Cardiac fibroblast (primary cell): ENCODE measurements at regions not wholly inside any gene's neighbourhood (a gene's known extent, or its start where the extent isn't known, plus 50 kb on each side); places are given as distances from the start of the nearest gene placed in this dataset.

Source experiments
- DNase-seq, 2 donors: peaks; one replicate each; pipeline versions ENCODE4 v3.0.0 to v3.0.0-alpha.2; 2010; ENCODE audit warnings: low read depth in 2 of 2
- H3K4me3 ChIP-seq, 2 donors: replicated peaks in 1 of 2; 1 replicate in 1 of 2; 2 replicates in 1 of 2; pipeline ENCODE4 v1.5.1; 2011; ENCODE audit warnings: low read depth in 2 of 2, low read length in 2 of 2, mild to moderate bottlenecking in 2 of 2, moderate library complexity in 1 of 2
- TF ChIP-seq, protein P1 (sequence below): IDR thresholded peaks from one replicate; pipeline ENCODE4 v1.5.1; 2011; ENCODE audit warnings: low read depth, mild to moderate bottlenecking, low read length, inconsistent platforms

- DNase-seq: no peak
- TF ChIP-seq, protein P1, sequence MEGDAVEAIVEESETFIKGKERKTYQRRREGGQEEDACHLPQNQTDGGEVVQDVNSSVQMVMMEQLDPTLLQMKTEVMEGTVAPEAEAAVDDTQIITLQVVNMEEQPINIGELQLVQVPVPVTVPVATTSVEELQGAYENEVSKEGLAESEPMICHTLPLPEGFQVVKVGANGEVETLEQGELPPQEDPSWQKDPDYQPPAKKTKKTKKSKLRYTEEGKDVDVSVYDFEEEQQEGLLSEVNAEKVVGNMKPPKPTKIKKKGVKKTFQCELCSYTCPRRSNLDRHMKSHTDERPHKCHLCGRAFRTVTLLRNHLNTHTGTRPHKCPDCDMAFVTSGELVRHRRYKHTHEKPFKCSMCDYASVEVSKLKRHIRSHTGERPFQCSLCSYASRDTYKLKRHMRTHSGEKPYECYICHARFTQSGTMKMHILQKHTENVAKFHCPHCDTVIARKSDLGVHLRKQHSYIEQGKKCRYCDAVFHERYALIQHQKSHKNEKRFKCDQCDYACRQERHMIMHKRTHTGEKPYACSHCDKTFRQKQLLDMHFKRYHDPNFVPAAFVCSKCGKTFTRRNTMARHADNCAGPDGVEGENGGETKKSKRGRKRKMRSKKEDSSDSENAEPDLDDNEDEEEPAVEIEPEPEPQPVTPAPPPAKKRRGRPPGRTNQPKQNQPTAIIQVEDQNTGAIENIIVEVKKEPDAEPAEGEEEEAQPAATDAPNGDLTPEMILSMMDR: no peak
- no peak overlapping the region for H3K4me3 ChIP-seq
Measured at GRCh38 chr1:222339376-222339947, 208.4 kb downstream of the HHIPL2 start.

GRCh38 chr1:222335586-222335985 lies 212.3 kb downstream of the HHIPL2 start:
- H3K4me3 ChIP-seq: no peak overlapping the region
- TF ChIP-seq, protein P1: no peak
- peak in 1 of 2 donors; percentile 30 for DNase-seq

- H3K4me3 ChIP-seq: no peak overlapping the region
- DNase-seq: peak in 1 of 2 donors; percentile 86
- TF ChIP-seq, protein P1: no peak
Measured at GRCh38 chr1:222334026-222334680, 213.8 kb downstream of the HHIPL2 start.

- DNase-seq: no peak
Measured at GRCh38 chr1:222331765-222332164, 216.1 kb downstream of the HHIPL2 start.

GRCh38 chr1:222331340-222331739 lies 216.6 kb downstream of the HHIPL2 start:
- peak; percentile 70 to 74 for DNase-seq
- H3K4me3 ChIP-seq: no peak overlapping the region
- TF ChIP-seq, protein P1: no peak

More at GRCh38 chr1:222331765-222332164, 216.1 kb downstream of the HHIPL2 start:
- no peak overlapping the region for H3K4me3 ChIP-seq
- TF ChIP-seq, protein P1: no peak

DNA sequence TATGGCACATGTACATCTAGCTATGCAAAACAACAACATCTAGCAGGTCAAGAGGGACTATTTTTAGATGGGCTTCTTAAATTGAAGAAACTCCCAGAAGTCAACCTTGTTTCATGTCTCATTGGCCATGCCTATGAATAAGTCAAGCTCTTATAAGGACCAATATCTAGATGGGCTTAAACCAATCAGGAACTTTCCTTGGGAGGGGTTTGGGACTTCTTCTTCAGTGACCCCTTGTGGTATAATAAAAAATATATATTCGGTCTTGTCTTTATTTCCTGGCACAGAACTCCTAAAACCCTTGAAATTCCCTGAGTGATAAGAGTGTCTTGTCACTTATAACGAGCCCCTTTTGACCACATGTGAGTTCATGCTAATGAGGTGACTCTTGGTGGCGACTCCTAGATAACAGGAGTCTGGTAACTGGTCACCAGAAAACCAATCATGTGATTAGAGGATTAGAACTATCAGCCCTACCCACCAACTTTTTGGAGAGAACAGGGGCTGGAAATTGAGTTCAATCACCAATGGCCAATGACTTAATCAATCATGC lies 218.3 kb downstream of the HHIPL2 start:
- H3K4me3 ChIP-seq: no peak overlapping the region
- TF ChIP-seq, protein P1: no peak
- no peak for DNase-seq

DNA sequence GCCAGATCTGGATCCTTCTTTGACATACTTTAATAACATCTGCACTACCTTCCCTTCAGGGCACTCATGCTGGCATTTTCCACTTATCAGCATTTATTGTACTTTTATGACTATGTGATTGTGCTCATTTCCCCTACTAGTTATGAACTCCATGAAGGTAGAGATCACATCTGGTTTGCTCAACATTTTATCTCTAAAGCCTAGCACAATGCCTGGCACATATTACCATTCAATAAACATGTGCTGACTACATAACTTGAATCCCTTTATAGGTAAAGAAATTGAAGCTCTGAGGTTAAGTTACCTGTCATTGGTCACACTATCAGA lies 221.2 kb downstream of the HHIPL2 start:
- no peak overlapping the region for H3K4me3 ChIP-seq
- DNase-seq: no peak
- TF ChIP-seq, protein P1: no peak
